ENCODE measurements at regions not wholly inside any gene's neighbourhood (a gene's known extent, or its start where the extent isn't known, plus 50 kb on each side); places are given as distances from the start of the nearest gene placed in this dataset.

DNA sequence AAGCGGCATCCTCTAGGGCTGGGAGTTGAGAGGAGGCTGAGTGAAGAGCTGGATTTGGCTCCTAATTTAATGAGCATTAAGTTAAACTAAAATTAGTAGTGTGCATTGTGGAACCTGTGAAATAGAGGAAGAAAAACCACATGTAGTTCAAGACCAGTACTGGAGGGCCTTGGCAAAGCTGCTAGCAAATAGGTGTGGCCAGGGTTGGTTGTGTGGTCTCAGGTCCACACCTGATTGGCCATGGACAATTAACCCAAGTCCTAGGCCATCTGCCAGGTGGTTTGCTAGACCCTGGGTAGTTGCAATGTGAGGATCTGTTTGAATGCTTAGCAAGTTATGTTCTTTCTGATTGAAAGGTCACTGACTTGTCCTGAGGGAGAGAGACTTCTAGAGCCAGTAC lies 275.5 kb downstream of the PDCD6IP start:
- Histone ChIP-seq H3K27ac (replicated peaks) (no peak overlapping the region), H3K27me3 (ENCODE audit: insufficient read depth, poor library complexity, severe bottlenecking) (no peaks in the 10 kb centered on the region), H3K4me3 (replicated peaks; ENCODE audit: insufficient read depth, low read length) (no peak overlapping the region)
- TF ChIP-seq POLR2AphosphoS5 (IDR thresholded peaks at IDR 0.05; ENCODE audit: low read depth) (no peak), GABPA (IDR thresholded peaks at IDR 0.05; ENCODE audit: low read depth) (no peak), SPI1 (IDR thresholded peaks at IDR 0.05; ENCODE audit: borderline replicate concordance, low read depth) (no peak)
- TF ChIP-seq, protein P1, sequence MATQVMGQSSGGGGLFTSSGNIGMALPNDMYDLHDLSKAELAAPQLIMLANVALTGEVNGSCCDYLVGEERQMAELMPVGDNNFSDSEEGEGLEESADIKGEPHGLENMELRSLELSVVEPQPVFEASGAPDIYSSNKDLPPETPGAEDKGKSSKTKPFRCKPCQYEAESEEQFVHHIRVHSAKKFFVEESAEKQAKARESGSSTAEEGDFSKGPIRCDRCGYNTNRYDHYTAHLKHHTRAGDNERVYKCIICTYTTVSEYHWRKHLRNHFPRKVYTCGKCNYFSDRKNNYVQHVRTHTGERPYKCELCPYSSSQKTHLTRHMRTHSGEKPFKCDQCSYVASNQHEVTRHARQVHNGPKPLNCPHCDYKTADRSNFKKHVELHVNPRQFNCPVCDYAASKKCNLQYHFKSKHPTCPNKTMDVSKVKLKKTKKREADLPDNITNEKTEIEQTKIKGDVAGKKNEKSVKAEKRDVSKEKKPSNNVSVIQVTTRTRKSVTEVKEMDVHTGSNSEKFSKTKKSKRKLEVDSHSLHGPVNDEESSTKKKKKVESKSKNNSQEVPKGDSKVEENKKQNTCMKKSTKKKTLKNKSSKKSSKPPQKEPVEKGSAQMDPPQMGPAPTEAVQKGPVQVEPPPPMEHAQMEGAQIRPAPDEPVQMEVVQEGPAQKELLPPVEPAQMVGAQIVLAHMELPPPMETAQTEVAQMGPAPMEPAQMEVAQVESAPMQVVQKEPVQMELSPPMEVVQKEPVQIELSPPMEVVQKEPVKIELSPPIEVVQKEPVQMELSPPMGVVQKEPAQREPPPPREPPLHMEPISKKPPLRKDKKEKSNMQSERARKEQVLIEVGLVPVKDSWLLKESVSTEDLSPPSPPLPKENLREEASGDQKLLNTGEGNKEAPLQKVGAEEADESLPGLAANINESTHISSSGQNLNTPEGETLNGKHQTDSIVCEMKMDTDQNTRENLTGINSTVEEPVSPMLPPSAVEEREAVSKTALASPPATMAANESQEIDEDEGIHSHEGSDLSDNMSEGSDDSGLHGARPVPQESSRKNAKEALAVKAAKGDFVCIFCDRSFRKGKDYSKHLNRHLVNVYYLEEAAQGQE (IDR thresholded peaks at IDR 0.05; ENCODE audit: insufficient replicate concordance, low read depth), result no peak
- TF ChIP-seq, protein P2, sequence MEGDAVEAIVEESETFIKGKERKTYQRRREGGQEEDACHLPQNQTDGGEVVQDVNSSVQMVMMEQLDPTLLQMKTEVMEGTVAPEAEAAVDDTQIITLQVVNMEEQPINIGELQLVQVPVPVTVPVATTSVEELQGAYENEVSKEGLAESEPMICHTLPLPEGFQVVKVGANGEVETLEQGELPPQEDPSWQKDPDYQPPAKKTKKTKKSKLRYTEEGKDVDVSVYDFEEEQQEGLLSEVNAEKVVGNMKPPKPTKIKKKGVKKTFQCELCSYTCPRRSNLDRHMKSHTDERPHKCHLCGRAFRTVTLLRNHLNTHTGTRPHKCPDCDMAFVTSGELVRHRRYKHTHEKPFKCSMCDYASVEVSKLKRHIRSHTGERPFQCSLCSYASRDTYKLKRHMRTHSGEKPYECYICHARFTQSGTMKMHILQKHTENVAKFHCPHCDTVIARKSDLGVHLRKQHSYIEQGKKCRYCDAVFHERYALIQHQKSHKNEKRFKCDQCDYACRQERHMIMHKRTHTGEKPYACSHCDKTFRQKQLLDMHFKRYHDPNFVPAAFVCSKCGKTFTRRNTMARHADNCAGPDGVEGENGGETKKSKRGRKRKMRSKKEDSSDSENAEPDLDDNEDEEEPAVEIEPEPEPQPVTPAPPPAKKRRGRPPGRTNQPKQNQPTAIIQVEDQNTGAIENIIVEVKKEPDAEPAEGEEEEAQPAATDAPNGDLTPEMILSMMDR (IDR thresholded peaks at IDR 0.05; ENCODE audit: insufficient read depth, low read length), result no peak
- no peak for DNase-seq (ENCODE audit: low read depth in 1 of 2, low spot score in 1 of 2)

DNA sequence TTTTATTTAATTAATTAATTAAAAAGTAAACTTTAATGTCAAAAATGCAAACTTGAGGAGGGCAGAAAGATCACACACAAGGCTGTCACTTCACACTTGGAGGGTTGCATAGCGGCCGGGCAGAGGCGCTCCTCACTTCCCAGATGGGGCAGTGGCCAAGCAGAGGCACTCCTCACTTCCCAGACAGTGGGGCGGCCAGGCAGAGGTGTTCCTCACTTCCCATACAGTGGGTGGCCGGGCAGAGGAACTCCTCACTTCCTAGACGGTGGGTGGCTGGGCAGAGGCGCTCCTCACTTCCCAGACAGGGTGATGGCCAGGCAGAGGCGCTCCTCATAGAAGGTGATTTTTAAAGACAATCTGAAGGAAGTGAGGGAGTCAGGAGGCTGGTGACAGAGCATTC lies 277.5 kb downstream of the PDCD6IP start:
- Histone ChIP-seq H3K27me3 (ENCODE audit: insufficient read depth, poor library complexity, severe bottlenecking) (no peaks in the 10 kb centered on the region), H3K4me3 (replicated peaks; ENCODE audit: insufficient read depth, low read length) (no peak overlapping the region), H3K27ac (replicated peaks) (no peak overlapping the region)
- no peak for TF ChIP-seq SPI1 (IDR thresholded peaks at IDR 0.05; ENCODE audit: borderline replicate concordance, low read depth)
- TF ChIP-seq GABPA (IDR thresholded peaks at IDR 0.05; ENCODE audit: low read depth), result no peak
- TF ChIP-seq, protein P2 (IDR thresholded peaks at IDR 0.05; ENCODE audit: insufficient read depth, low read length), result no peak
- TF ChIP-seq, protein P1 (IDR thresholded peaks at IDR 0.05; ENCODE audit: insufficient replicate concordance, low read depth), result no peak
- no peak for TF ChIP-seq POLR2AphosphoS5 (IDR thresholded peaks at IDR 0.05; ENCODE audit: low read depth)
- DNase-seq (ENCODE audit: low read depth in 1 of 2, low spot score in 1 of 2), result no peak

DNA sequence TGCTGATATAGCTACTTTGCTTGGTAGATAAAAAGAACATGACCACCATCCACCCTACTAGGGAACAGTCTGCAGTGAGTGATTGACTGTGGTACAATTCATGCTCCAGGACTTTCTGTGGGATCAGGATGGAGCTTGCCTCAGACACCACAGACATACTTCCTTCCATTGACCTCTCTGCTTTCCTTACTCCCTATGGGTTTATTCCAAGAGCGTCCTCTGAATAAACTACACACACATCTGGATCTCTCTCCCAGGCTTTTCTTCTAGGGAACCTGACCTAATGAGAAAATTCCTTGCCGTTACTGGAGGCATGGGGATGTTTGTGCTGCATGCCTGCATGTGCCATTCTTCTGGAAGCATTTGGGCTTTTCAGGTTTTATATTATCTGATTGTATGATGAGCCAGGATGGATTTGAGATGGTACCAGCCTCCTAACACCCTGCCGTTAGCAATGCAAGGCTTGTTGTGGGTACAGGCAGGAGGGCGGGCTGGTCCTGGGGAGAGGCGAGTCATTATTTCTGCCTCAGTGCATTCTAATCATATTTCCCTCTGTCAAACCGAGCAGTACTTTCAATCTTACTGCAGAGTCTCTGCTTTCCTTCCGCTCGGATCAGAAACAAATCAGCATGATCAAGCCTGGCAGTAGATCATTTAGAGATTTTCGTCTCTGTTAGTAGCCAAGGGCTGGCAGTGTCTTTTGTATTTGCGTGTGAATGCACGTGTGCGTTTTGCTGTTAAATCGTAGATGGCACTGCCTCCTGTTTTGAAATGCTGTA lies 279.2 kb downstream of the PDCD6IP start:
- TF ChIP-seq, protein P2 (IDR thresholded peaks at IDR 0.05; ENCODE audit: insufficient read depth, low read length), result no peak
- TF ChIP-seq POLR2AphosphoS5 (IDR thresholded peaks at IDR 0.05; ENCODE audit: low read depth) (no peak), SPI1 (IDR thresholded peaks at IDR 0.05; ENCODE audit: borderline replicate concordance, low read depth) (no peak), GABPA (IDR thresholded peaks at IDR 0.05; ENCODE audit: low read depth) (no peak)
- TF ChIP-seq, protein P1 (IDR thresholded peaks at IDR 0.05; ENCODE audit: insufficient replicate concordance, low read depth), result no peak
- no peak overlapping the region for H3K4me3 ChIP-seq (replicated peaks; ENCODE audit: insufficient read depth, low read length)
- H3K27me3 ChIP-seq (ENCODE audit: insufficient read depth, poor library complexity, severe bottlenecking), result no peaks in the 10 kb centered on the region
- no peak for DNase-seq (ENCODE audit: low read depth in 1 of 2, low spot score in 1 of 2)
- H3K27ac ChIP-seq (replicated peaks), result no peak overlapping the region

All from HL-60 (cell line).